ENCODE measurements at regions not wholly inside any gene's neighbourhood (a gene's known extent, or its start where the extent isn't known, plus 50 kb on each side); places are given as distances from the start of the nearest gene placed in this dataset.
"Not testable (repeated sequence)": the region's sequence is repeated elsewhere in the genome, so short reads cannot be mapped to it uniquely, and the experiment has no call there.

DNA sequence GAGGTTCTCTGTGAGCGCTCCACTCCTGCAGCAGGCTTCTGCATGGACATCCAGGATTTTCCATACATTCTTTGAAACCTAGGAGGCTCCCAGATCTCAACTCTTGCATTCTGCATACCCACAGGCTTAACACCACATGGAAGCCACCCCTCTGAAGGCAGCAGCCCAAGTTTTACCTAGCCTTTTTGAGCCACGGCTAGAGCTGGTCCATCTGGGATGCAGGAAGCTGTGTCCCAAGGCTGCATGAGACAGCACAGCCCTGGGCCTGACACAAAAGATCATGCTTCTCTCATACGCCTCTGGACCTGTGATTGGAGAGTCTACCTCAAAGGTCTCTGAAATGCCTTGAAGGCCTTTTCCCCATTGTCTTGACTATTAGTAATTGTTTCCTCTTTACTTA lies 53.6 kb upstream of the RPRM start:
- no peak for DNase-seq

DNA sequence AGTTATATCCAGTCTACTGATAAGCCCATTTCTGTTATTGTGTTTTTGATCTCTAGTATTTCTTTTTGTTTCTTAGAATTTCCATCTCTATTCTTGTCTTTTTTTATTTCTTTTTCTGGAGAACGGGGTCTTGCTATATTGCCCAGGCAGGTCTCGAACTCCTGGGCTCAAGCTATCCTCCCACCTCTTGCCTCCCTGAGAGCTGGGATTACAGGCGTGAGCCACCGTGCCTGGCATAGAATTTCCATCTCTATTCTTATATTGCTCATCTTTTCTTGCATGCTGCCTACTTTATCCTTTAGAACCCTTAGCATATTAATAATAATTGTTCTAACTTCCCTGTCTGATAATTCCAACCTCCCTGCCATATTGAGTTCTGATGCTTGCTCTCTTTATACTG lies 55.2 kb upstream of the RPRM start:
- not testable (repeated sequence) for DNase-seq

DNA sequence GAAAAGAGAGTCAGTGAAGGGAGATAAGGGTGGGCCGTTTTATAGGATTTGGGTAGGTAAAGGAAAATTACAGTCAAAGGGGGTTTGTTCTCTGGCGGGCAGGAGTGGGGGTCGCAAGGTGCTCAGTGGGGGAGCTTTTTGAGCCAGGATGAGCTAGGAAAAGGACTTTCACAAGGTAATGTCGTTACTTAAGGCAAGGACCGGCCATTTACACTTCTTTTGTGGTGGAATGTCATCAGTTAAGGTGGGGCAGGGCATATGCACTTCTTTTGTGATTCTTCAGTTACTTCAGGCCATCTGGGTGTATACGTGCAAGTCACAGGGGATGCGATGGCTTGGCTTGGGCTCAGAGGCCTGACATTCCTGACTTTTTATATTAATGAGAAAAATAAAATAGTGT lies 56.0 kb upstream of the RPRM start:
- DNase-seq = not testable (repeated sequence)

DNA sequence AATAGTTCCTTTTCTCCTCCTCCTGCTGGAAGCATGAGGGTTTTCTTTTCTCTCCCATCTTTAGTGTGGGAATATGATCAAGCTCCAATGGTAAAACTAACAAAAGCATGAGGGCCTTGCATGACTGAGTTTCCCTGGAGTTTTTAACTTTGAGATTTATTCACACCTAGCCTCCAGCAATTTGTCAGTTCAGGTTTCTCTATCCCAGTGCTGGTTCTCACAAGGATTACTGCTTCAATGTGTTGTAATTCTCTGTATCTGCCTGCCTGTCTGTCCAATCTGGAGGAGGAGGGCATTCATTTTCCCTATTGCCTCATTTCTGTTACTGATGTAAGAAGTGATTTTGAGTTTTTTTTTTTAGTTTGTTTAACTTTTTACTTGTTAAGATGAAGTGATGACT lies 57.6 kb upstream of the RPRM start:
- no peak for DNase-seq

DNA sequence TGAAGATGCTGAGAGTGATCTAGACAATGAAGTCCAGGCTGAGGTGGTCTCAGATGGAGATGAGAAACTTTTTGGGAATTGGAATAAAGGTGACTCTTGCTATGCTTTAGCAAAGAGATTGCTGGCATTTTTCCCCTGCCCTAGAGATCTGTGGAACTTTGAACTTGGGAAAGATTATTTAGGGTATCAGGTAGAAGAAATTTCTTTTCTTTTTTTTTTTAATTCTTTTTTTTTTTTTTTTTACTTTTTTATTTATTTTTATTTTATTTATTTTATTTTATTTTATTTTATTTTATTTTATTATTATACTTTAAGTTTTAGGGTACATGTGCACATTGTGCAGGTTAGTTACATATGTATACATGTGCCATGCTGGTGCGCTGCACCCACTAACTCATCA lies 59.5 kb upstream of the RPRM start:
- not testable (repeated sequence) for DNase-seq

DNA sequence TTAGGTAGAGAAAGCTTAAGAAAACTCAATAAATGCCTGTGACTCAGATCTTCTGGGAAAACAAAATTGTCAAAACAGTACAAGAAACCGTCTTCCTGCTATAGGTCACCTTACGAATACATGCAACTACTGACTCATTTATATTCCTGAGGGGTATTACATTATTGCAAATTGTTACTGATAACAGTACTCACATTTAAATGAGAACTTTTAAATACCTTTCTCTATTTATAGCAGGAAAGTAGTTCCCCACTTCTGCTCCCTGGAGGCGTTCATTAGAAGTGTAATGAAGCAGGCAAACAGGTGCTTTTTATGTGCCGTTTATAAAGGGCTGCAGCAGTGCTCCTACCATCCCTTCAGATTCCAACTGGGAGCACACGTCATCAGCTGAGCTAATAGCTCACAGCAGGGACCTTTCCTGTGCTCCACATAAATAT lies 65.1 kb upstream of the RPRM start:
- DNase-seq = peak in 1 of 2 experiments; percentile 43

DNA sequence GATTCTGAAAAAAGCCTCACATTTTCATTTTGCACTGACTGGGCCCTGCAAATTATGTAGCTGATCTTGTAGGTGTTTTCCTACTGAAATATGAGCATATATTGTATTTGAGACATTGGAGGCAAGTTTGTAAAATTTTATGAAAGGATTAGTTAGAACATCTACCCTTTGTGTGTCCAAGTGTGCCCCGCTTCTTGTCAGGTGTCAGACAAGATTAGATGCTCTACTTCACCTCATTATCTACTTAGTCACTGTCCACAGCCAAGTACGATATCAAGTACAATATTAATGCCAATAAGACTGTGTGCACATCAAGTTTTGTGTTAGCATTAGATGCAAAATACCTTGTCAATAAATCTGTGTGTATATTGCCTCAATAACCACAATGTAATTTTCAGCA lies 67.8 kb upstream of the RPRM start:
- no peak for DNase-seq

DNA sequence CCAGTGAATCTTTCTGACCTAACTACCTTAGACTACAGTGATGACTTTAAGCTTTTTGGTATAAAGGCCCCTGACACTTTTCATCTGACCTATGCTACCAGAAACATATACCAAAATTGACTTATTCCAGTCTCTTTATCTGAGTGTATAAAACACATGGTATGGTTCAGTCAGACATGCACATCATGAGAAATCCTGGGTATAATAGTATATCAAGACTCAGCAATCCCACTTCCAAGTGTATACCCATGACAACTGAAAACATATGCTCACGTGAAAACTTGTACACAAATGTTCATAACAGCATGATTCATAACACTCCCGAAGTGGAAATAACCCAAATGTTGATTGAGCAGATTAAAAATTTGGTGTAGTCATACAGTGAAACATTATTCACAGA lies 70.0 kb upstream of the RPRM start:
- DNase-seq = no peak

DNA sequence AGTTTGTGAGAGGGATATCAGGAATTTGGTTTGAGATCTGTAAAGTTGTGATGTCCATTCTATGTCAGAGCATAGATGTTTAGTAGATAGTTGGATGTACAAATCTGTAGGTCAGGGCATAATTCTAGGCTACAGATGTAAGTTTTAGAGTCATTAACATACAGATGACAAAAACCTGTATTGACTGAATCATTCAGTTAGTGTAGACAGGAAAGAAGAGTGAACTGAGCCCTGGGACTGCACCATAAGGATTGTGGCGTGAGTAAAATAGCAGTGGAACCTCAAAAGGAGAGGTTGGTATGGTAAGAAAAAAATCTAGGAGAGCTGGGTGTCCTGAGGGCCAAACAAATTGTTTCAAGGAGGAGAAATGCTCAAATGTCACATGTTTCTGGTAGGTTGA lies 73.1 kb upstream of the RPRM start:
- DNase-seq = no peak

DNA sequence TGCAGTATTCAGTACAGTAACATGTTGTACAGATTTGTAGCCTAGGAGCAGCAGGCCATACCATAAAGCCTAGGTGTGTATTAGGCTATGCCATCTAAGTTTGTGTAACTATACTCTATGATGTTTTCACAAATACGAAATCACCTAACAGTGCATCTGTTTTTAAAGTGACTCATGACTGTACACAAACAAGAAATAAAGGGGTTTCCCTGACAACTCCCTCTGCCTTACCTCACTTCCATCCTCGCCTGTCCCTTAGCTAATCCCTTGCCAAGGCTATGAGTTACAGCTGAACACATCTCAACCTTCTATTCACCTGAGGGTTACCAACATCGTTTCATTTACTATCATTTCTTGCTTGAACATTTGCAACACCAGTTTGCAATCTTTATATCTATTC lies 78.6 kb upstream of the RPRM start:
- DNase-seq = no peak

DNA sequence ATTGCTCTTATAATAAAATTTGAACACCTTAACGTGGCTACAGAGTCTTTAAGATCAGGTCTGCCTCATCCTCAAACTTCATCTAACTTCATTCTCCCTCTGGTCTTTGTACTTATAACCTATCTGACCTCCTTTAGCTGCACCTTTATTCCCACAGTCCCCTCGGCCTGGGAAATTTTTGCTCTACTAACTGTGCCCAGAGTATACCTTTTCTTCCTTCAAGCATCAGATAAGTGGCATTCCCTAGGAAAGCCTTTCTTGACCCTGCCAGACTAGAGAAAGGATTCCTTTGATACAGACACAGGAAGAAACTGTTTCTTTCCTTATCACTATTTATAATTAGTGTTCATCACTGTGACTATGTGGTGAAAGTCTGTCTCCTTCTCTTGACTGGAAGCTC lies 79.2 kb upstream of the RPRM start:
- DNase-seq = no peak

DNA sequence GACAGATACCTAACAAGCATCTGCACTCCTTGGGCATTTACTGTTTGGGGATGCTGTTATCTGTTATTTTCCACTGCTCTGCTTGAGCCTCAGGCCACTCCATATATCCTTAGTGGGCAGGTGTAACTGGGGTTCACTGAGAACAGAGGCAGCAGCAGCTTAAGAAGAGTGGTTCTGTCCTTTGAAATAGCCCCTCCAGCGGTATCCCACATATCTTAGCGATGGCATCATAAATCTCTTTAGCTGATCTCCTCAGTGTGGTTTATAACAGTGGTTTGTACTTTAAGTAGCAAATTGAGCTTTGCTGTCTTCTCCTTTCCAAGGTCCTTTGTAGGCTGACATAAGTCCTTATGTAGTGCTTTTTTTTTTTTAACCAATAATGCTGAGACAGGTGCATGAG lies 79.7 kb upstream of the RPRM start:
- no peak for DNase-seq

DNA sequence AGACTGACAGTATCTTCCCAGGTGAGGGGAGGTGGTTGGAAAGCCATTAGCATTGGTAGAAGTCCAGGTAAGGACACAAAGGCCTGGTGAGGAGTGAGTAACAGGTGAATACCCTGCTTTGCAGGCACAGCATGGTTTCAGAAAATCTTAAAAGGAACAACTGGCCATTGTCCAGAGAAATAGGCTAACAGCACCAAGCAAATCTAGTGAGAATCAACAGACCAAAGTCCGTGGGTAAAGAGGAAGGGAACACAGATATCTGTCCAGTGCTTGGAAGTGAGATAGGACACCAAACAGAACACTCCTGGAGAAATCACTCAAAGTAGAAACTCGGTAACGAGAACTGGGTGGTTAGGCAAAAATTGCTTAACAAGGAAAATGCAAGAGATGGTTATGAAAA lies 88.8 kb upstream of the RPRM start:
- DNase-seq = no peak

DNA sequence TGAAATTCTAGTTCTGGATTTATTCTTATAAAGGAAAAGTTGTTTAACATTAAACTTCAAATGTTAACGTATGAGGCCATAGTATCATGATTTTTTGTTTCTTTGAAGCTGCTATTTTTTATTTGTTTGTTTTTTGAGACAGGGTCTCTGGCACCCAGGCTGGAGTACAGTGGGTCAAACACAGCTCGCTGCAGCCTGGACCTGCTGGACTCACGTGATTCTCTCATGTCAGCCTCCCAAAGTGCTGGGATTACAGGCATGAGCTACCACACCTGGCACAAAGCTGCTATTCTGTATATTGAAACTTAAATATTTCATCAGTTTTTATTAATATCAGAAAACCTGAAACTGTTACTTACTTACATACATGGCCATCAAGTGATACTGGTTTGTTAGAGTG lies 89.5 kb upstream of the RPRM start:
- DNase-seq = no peak

DNA sequence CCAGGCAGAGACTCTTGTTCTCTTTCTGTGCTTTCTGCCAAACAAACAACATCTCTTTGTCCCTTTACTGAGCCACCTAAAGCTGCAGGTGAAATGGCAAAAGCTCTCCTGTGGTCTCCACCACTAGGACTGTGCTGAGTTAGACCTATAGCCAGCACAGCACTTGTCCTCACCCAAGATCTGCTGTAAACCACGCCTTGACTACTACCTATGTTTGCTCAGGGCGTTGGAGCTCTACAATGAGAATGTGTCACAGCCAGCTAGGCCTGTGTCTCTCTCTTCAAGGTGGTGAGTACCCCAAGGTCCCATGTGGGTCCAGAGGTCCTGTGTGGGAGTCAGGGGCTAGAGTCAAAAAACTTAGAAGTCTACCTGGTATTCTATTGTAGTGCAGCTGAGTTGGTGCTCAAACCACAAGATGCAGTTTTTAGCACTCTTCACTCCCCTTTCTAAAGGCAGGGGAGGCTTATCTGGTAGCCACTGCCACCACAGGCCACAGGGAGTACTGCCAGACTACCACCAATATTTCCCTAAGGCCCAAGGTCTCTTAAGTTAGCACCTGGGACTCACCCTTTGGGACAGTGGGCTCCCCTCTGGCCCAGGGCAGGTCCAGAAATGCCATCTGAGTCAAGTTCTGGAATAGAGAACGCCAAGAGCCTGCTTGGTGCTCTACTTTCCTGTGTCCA lies 96.8 kb upstream of the RPRM start:
- no peak for DNase-seq

DNA sequence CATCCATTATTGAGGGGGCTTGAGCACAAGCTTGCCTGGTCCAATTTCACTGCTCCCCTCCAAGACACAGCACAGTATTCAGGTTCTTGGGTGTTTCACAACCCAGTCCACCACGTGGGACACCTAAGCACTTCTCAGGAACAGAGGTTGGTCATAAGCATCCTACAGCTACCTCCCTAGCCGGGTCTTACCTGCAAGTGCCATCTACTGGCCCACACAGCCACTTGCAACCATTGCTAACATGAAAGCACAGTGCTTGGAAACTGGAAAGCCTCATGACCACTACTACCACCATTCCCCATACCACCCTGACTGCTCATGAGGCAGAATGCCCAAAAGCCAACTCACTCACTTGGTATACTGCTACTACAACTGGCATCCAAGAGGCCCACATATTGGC lies 105.7 kb upstream of the RPRM start:
- DNase-seq = no peak

DNA sequence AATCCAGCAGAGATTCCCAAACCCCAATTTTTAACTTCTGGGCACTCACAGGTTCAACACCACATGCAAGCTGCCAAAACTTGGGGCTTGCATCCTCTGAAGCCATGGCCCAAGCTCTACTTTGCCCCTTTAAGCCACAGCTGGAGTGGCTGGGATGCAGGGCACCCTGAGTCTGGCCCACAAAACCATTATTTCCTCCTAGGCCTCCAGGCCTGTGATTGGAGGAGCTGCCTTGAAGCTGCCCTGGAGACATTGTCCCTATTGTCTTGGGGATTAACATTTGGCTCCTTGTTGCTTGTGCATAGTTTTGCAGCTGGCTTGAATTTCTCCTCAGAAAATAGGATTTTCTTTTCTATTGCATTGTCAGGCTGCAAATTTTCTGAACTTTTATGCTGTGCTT lies 109.8 kb upstream of the RPRM start:
- no peak for DNase-seq

DNA sequence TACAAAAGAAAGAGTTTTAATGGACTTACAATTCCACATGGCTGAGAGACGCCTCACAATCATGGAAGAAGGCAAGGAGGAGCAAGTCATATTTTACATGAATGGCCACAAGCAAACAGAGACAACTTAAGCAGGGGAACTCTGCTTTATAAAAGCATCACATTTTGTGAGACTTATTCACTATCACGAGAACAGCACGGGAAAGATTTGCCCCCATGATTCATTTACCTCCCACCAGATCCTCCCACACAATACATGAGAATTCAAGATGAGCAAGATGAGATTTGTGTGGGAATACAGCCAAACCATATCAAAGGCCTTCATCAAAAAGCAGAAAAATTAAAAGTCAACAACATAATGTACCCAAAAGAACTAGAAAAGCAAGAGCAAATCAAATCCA lies 111.0 kb upstream of the RPRM start:
- DNase-seq = no peak

DNA sequence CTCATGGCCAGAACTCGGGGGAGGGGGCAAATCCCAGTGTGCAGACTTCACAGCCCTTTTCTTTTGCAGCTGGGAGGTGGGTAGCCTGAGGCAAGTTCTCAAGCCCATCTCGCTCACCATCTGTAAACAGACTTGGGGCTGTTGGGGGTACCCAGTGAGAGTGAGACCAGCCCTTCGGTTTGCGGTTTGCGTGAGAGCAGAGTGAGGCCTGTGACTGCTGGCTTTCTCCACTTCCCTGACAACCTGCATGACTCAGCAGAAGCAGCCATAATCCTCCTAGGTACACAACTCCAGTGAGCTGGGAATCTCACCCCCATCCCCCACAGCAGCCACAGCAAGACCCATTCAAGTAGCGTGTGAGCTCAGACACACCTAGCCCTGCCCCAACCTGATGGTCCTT lies 114.5 kb upstream of the RPRM start:
- not testable (repeated sequence) for DNase-seq

DNA sequence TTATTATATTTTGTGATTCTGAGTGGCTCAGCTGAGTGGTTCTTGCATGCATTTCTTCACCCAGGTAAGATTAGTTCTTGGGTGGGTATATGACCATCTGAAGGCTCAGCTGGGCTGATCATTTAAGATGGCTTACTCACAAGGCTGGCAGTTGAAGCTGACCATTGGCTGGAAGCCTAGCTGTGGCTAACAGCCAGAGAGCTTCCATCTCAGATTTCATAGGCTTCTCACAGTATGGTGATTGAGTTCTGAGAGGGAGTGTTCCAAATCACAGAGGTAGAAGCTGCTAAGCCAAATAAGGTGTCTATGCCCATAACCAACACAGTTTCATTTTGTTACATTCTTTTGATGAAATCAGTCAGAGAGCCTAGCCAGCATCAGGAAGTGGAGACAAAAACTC lies 117.4 kb upstream of the RPRM start:
- DNase-seq = no peak

DNA sequence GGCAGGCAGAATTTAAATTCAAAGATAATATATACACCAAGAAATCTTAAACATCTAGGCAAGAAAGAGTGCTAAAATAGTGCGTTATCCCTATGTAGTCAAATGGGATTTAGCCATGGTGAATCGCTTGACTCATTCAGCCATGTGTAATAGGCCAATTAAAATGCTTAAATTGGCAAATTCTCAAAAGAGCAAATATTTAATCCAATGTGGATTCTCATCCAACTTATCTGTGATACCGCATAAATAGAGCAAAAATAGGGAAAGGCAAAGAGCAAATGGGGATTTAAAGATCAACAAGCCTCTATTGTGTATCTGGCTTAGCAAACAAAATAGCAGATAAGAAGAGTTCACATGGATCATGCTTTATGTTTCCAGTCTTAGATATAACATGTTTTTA lies 123.2 kb upstream of the RPRM start:
- peak; percentile 62 to 82 for DNase-seq

DNA sequence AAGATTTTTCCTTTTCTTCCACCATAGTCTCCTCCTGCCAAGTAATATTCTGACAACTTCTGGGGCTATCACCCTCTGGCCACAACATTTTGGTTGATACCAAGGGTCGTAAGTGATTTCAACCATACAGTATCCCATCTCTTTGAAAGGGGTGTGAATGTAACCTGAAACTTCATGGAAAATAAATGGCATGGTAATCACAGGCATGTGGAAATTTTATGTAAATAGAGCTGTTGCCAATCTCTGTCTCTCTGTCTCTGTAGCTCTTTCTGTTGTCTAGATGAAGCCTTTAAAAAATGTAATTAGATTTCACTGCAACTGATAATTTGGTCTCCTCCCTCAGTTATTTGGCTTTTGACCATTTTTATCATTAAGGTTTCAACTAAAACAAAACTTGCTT lies 125.6 kb upstream of the RPRM start:
- no peak for DNase-seq

DNA sequence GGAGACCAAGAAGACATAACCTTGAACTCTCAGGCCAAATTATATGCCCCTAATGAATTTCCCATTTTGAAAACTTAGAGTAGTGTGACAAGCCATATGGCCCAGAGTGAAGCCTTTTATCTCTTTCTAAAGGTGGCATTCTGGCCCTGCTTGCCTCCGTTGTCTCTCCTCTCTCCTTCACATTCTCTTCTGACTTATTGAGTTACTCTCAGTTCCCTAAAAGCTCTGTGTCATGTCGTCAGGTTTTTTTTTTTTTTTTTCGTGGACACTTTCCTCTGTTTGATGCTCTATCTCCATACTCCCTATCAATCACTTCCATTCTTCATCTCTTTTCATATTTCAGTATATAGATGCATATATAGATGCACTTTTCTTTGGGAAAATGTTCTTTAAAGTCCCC lies 128.1 kb upstream of the RPRM start:
- no peak for DNase-seq

DNA sequence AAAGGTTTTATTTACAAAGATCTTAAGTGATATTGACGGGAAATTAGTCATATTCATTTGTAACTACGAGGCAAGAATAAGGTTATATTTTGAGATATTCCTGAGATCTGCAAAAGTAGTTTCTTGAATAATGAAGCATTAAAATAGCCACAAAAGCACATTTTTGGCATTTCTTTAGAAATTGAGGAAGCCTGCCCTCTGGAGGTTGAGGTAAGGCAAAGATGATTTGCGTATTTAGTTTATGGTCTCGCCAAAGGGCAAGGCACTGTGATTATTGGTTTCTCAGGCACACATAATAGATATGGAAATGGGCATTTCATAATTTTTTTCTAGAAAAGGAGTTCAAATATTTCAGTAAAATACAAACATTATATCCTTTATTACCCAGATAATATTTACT lies 143.7 kb upstream of the RPRM start:
- no peak for DNase-seq

DNA sequence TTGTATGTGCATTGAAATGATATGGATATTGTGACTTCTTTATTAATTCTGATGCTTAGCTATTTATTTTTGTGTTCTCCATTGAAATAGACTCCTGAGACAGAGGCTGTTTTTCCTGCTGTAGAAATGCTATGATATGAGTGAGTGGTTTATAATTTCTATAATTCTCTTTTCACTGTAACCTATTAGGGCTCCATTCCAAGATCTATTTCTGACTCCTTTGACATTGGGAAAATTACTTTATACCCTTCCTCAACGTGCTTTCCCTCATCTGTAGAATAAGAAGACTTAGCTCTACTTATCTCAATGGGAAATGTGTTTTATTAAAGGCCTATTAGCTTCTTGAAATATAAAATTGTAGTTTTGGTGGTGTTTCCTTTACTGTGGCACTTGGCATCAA lies 144.5 kb upstream of the RPRM start:
- no peak for DNase-seq

DNA sequence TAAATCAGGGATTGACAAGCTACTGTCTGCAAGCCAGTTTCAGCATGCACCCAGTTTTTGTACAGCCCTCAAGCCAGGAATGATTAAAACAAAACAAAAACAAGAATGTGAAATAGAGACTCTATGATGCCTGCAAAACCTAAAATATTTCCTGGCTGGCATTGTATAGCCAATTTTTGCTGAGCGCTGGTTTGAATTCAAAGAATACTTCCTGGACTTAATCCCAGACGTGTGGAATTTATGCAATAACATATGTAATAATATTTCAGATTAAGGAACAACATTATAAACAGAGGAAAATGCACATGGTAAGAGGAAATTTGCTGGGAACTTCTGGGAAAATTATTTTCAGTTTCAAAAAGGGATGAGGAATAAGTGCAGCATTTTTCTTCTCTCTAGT lies 148.1 kb upstream of the RPRM start:
- DNase-seq = no peak

Data from NCI-H1930 (cell line).